ENCODE measurements at regions not wholly inside any gene's neighbourhood (a gene's known extent, or its start where the extent isn't known, plus 50 kb on each side); places are given as distances from the start of the nearest gene placed in this dataset.

- no peak overlapping the region for H3K4me3 ChIP-seq (ENCODE audit: severe bottlenecking)
- ATAC-seq (ENCODE audit: low read depth) (no peak), DNase-seq (ENCODE audit: low spot score) (no peak)
- peaks cover 13% of the 10 kb centered on the region for H3K4me1 ChIP-seq (ENCODE audit: insufficient read depth, poor library complexity, severe bottlenecking)
- TF ChIP-seq CTCF (IDR thresholded peaks at IDR 0.05; ENCODE audit: poor library complexity, severe bottlenecking) = no peak
- no peak overlapping the region for H3K27ac ChIP-seq (ENCODE audit: poor library complexity, severe bottlenecking)
- H3K36me3 ChIP-seq (ENCODE audit: low read depth) = no peaks in the 10 kb centered on the region
- H3K27me3 ChIP-seq (ENCODE audit: insufficient read depth, poor library complexity, severe bottlenecking) = no peaks in the 10 kb centered on the region
- H3K9me3 ChIP-seq (ENCODE audit: severe bottlenecking) = no peaks in the 10 kb centered on the region
These were observed 114.2 kb downstream of the TBX19 start for GRCh38 chr1:168394858-168395257.

- Histone ChIP-seq H3K9me3 (ENCODE audit: severe bottlenecking) (no peaks in the 10 kb centered on the region), H3K27me3 (ENCODE audit: insufficient read depth, poor library complexity, severe bottlenecking) (no peaks in the 10 kb centered on the region), H3K27ac (ENCODE audit: poor library complexity, severe bottlenecking) (no peak overlapping the region), H3K4me3 (ENCODE audit: severe bottlenecking) (no peak overlapping the region), H3K4me1 (ENCODE audit: insufficient read depth, poor library complexity, severe bottlenecking) (peaks cover 13% of the 10 kb centered on the region), H3K36me3 (ENCODE audit: low read depth) (no peaks in the 10 kb centered on the region)
- DNase-seq (ENCODE audit: low spot score) (no peak), ATAC-seq (ENCODE audit: low read depth) (no peak)
- no peak for TF ChIP-seq CTCF (IDR thresholded peaks at IDR 0.05; ENCODE audit: poor library complexity, severe bottlenecking)
These were observed 112.4 kb downstream of the TBX19 start for GRCh38 chr1:168392958-168393549.

- ATAC-seq (ENCODE audit: low read depth) = peak; percentile 69
These were observed 111.4 kb downstream of the TBX19 start for GRCh38 chr1:168391851-168392681.

GRCh38 chr1:168390271-168390670 lies 109.6 kb downstream of the TBX19 start:
- Histone ChIP-seq H3K4me1 (ENCODE audit: insufficient read depth, poor library complexity, severe bottlenecking) (peaks cover 12% of the 10 kb centered on the region), H3K27ac (ENCODE audit: poor library complexity, severe bottlenecking) (no peak overlapping the region), H3K9me3 (ENCODE audit: severe bottlenecking) (no peaks in the 10 kb centered on the region), H3K4me3 (ENCODE audit: severe bottlenecking) (no peak overlapping the region), H3K27me3 (ENCODE audit: insufficient read depth, poor library complexity, severe bottlenecking) (no peaks in the 10 kb centered on the region), H3K36me3 (ENCODE audit: low read depth) (no peaks in the 10 kb centered on the region)
- no peak for TF ChIP-seq CTCF (IDR thresholded peaks at IDR 0.05; ENCODE audit: poor library complexity, severe bottlenecking)
- ATAC-seq (ENCODE audit: low read depth) (no peak; the same call in 2 of the 3 replicates), DNase-seq (ENCODE audit: low spot score) (no peak)

More at GRCh38 chr1:168391851-168392681, 111.4 kb downstream of the TBX19 start:
- Histone ChIP-seq H3K9me3 (ENCODE audit: severe bottlenecking) (no peaks in the 10 kb centered on the region), H3K27ac (ENCODE audit: poor library complexity, severe bottlenecking) (no peak overlapping the region), H3K4me3 (ENCODE audit: severe bottlenecking) (no peak overlapping the region), H3K36me3 (ENCODE audit: low read depth) (no peaks in the 10 kb centered on the region), H3K27me3 (ENCODE audit: insufficient read depth, poor library complexity, severe bottlenecking) (no peaks in the 10 kb centered on the region), H3K4me1 (ENCODE audit: insufficient read depth, poor library complexity, severe bottlenecking) (peaks cover 17% of the 10 kb centered on the region)
- DNase-seq (ENCODE audit: low spot score) = no peak
- no peak for TF ChIP-seq CTCF (IDR thresholded peaks at IDR 0.05; ENCODE audit: poor library complexity, severe bottlenecking)

Data from RWPE2 (cell line).